ENCODE measurements at regions not wholly inside any gene's neighbourhood (a gene's known extent, or its start where the extent isn't known, plus 50 kb on each side); places are given as distances from the start of the nearest gene placed in this dataset.

- Histone ChIP-seq H3K36me3 (ENCODE audit: control insufficient read depth in 2 of 2, insufficient read depth in 2 of 2, low read length in 2 of 2) (no peaks in the 10 kb centered on the region), H3K4me3 (ENCODE audit: low read length in 2 of 2) (no peak overlapping the region), H3K9me3 (ENCODE audit: control insufficient read depth in 2 of 2, low read length in 2 of 2) (no peaks in the 10 kb centered on the region), H3K27me3 (ENCODE audit: control insufficient read depth in 1 of 2, insufficient read depth in 2 of 2, low read length in 2 of 2) (no peaks in the 10 kb centered on the region), H3K27ac (ENCODE audit: low read length) (no peak overlapping the region), H3K4me1 (ENCODE audit: control insufficient read depth, insufficient read depth, low read length) (peaks cover 22% of the 10 kb centered on the region), H3K9ac (ENCODE audit: low read length in 2 of 2) (no peak overlapping the region)
Measured at GRCh38 chr2:100193291-100193710, 50.9 kb upstream of the AFF3 start.

GRCh38 chr2:100192825-100193224 is 50.4 kb upstream of the AFF3 start:
- no peak overlapping the region for H3K9ac ChIP-seq (ENCODE audit: low read length in 2 of 2)
- H3K27ac ChIP-seq (ENCODE audit: low read length), result no peak overlapping the region
- no peaks in the 10 kb centered on the region for H3K36me3 ChIP-seq (ENCODE audit: control insufficient read depth in 2 of 2, insufficient read depth in 2 of 2, low read length in 2 of 2)
- no peak overlapping the region for H3K4me3 ChIP-seq (ENCODE audit: low read length in 2 of 2)
- no peaks in the 10 kb centered on the region for H3K9me3 ChIP-seq (ENCODE audit: control insufficient read depth in 2 of 2, low read length in 2 of 2)
- no peaks in the 10 kb centered on the region for H3K27me3 ChIP-seq (ENCODE audit: control insufficient read depth in 1 of 2, insufficient read depth in 2 of 2, low read length in 2 of 2)
- H3K4me1 ChIP-seq (ENCODE audit: control insufficient read depth, insufficient read depth, low read length), result peaks cover 17% of the 10 kb centered on the region

- no peaks in the 10 kb centered on the region for H3K27me3 ChIP-seq (ENCODE audit: control insufficient read depth in 1 of 2, insufficient read depth in 2 of 2, low read length in 2 of 2)
- H3K4me3 ChIP-seq (ENCODE audit: low read length in 2 of 2), result no peak overlapping the region
- peaks cover 12% of the 10 kb centered on the region for H3K4me1 ChIP-seq (ENCODE audit: control insufficient read depth, insufficient read depth, low read length)
- no peak overlapping the region for H3K9ac ChIP-seq (ENCODE audit: low read length in 2 of 2)
- H3K36me3 ChIP-seq (ENCODE audit: control insufficient read depth in 2 of 2, insufficient read depth in 2 of 2, low read length in 2 of 2), result no peaks in the 10 kb centered on the region
- H3K9me3 ChIP-seq (ENCODE audit: control insufficient read depth in 2 of 2, low read length in 2 of 2), result no peaks in the 10 kb centered on the region
- H3K27ac ChIP-seq (ENCODE audit: low read length), result no peak overlapping the region
Measured at GRCh38 chr2:100192300-100192699, 49.9 kb upstream of the AFF3 start.
